ENCODE measurements at regions not wholly inside any gene's neighbourhood (a gene's known extent, or its start where the extent isn't known, plus 50 kb on each side); places are given as distances from the start of the nearest gene placed in this dataset.

- no peaks in the 10 kb centered on the region for H3K9me3 Mint-ChIP-seq
- no peaks in the 10 kb centered on the region for H3K36me3 ChIP-seq (ENCODE audit: insufficient read depth, low read length)
- H3K36me3 Mint-ChIP-seq (ENCODE audit: low read depth): no peaks in the 10 kb centered on the region
- H3K4me1 ChIP-seq (ENCODE audit: insufficient read depth, low read length): no peaks in the 10 kb centered on the region
- ChIA-PET POLR2A (no interaction called here), CTCF (interaction anchor here (1.0 kb wide), 1 partner anchor 188 kb away, joined by 3 read pairs; no protein-coding TSS in a partner anchor)
- intact Hi-C loops (cut with DNase I, micrococcal nuclease): loop anchor here in 1 of 2 experiments (5.0 kb wide), 1 partner anchor 207 kb away; no protein-coding TSS in a partner anchor
- ATAC-seq (ENCODE audit: poor library complexity) (no peak), DNase-seq (no peak)
- no peaks in the 10 kb centered on the region for H3K27me3 Mint-ChIP-seq
- H3K4me3 Mint-ChIP-seq: no peak overlapping the region
- no peak overlapping the region for H3K27ac Mint-ChIP-seq
- TF ChIP-seq CTCF (IDR thresholded peaks at IDR 0.05): no peak
- H3K27me3 ChIP-seq (ENCODE audit: control insufficient read depth in 1 of 2, insufficient read depth in 2 of 2, low read length in 2 of 2): no peaks in the 10 kb centered on the region
- no peak overlapping the region for H3K27ac ChIP-seq (ENCODE audit: low read depth in 1 of 2, low read length in 2 of 2)
- no peaks in the 10 kb centered on the region for H3K4me1 Mint-ChIP-seq (ENCODE audit: low read depth)
- no peak overlapping the region for H3K4me3 ChIP-seq (ENCODE audit: low read length)
- no peaks in the 10 kb centered on the region for H3K9me3 ChIP-seq (ENCODE audit: control insufficient read depth in 1 of 2, insufficient read depth in 1 of 2, low read length in 2 of 2)
These were observed 96.4 kb upstream of the XPO1 start for GRCh38 chr2:61634512-61634911.

- no peak overlapping the region for H3K4me3 ChIP-seq (ENCODE audit: low read length)
- DNase-seq (peak in 1 of 14 experiments; percentile 8), ATAC-seq (ENCODE audit: poor library complexity) (no peak)
- intact Hi-C loops (cut with DNase I, micrococcal nuclease): loop anchor here (1.0 to 5.0 kb wide), 2 partner anchors 206 to 207 kb away; no protein-coding TSS in a partner anchor
- H3K27ac ChIP-seq (ENCODE audit: low read depth in 1 of 2, low read length in 2 of 2): no peak overlapping the region
- Mint-ChIP-seq H3K9me3 (no peaks in the 10 kb centered on the region), H3K4me3 (no peak overlapping the region), H3K4me1 (ENCODE audit: low read depth) (no peaks in the 10 kb centered on the region), H3K27me3 (no peaks in the 10 kb centered on the region), H3K36me3 (ENCODE audit: low read depth) (no peaks in the 10 kb centered on the region), H3K27ac (no peak overlapping the region)
- ChIA-PET POLR2A (no interaction called here), CTCF (no interaction called here)
- H3K36me3 ChIP-seq (ENCODE audit: insufficient read depth, low read length): no peaks in the 10 kb centered on the region
- TF ChIP-seq CTCF (IDR thresholded peaks at IDR 0.05): no peak
- H3K9me3 ChIP-seq (ENCODE audit: control insufficient read depth in 1 of 2, insufficient read depth in 1 of 2, low read length in 2 of 2): no peaks in the 10 kb centered on the region
- no peaks in the 10 kb centered on the region for H3K4me1 ChIP-seq (ENCODE audit: insufficient read depth, low read length)
- H3K27me3 ChIP-seq (ENCODE audit: control insufficient read depth in 1 of 2, insufficient read depth in 2 of 2, low read length in 2 of 2): no peaks in the 10 kb centered on the region
These were observed 95.1 kb upstream of the XPO1 start for GRCh38 chr2:61633250-61633649.

- no peak overlapping the region for H3K27ac Mint-ChIP-seq
- no peak overlapping the region for H3K27ac ChIP-seq (ENCODE audit: low read depth in 1 of 2, low read length in 2 of 2)
- H3K36me3 Mint-ChIP-seq (ENCODE audit: low read depth): no peaks in the 10 kb centered on the region
- no peak overlapping the region for H3K4me3 Mint-ChIP-seq
- H3K36me3 ChIP-seq (ENCODE audit: insufficient read depth, low read length): no peaks in the 10 kb centered on the region
- intact Hi-C loops (cut with DNase I, micrococcal nuclease): loop anchor here (1.0 to 5.0 kb wide), 2 partner anchors 205 to 206 kb away; no protein-coding TSS in a partner anchor
- ChIA-PET CTCF (no interaction called here), POLR2A (no interaction called here)
- H3K4me1 ChIP-seq (ENCODE audit: insufficient read depth, low read length): no peaks in the 10 kb centered on the region
- H3K9me3 ChIP-seq (ENCODE audit: control insufficient read depth in 1 of 2, insufficient read depth in 1 of 2, low read length in 2 of 2): no peaks in the 10 kb centered on the region
- H3K4me3 ChIP-seq (ENCODE audit: low read length): no peak overlapping the region
- no peaks in the 10 kb centered on the region for H3K27me3 ChIP-seq (ENCODE audit: control insufficient read depth in 1 of 2, insufficient read depth in 2 of 2, low read length in 2 of 2)
- H3K9me3 Mint-ChIP-seq: no peaks in the 10 kb centered on the region
- TF ChIP-seq CTCF (IDR thresholded peaks at IDR 0.05): no peak
- no peaks in the 10 kb centered on the region for H3K27me3 Mint-ChIP-seq
- H3K4me1 Mint-ChIP-seq (ENCODE audit: low read depth): no peaks in the 10 kb centered on the region
- ATAC-seq (ENCODE audit: poor library complexity): no peak
- DNase-seq: no peak
These were observed 94.4 kb upstream of the XPO1 start for GRCh38 chr2:61632276-61633169.
